ENCODE measurements at regions not wholly inside any gene's neighbourhood (a gene's known extent, or its start where the extent isn't known, plus 50 kb on each side); places are given as distances from the start of the nearest gene placed in this dataset.

DNA sequence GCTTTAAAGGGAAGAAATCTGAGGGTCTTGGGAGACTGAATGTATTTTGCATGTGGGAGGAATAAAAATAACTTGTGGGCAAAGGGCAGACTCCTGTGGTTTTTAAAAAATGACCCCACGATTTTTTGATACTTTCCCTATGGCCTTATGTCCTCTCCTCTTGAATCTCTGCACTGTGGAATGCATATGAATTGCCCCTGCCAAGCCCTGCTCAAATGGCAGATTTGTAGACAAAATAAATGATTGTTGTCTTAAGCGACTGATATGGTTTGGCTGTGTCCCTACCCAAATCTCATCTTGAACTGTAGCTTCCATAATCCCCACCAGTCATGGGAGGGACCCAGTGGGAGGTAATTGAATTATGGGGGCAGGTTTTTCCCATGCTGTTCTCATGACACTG, 223.8 kb downstream of the DACT1 start:
- TF ChIP-seq POLR2A (IDR thresholded peaks at IDR 0.05; ENCODE audit: low read depth, low read length) (no peak), PAX5 (IDR thresholded peaks at IDR 0.05; ENCODE audit: insufficient read depth, low read length, severe bottlenecking) (no peak)
